GM12891 (cell line): ENCODE measurements at regions not wholly inside any gene's neighbourhood (a gene's known extent, or its start where the extent isn't known, plus 50 kb on each side); places are given as distances from the start of the nearest gene placed in this dataset.
"Not testable (repeated sequence)": the region's sequence is repeated elsewhere in the genome, so short reads cannot be mapped to it uniquely, and the experiment has no call there.

Source experiments
- DNase-seq: peaks from one replicate; pipeline ENCODE4 v3.0.0; 2011; ENCODE audit warnings: low spot score; ENCODE audit not compliant: insufficient read length
- FAIRE-seq: peaks from 2 replicates; lab custom pipeline; 2011; peaks lifted over from hg19 to GRCh38; lab: Jason Lieb, UNC
- PAX5 ChIP-seq: IDR thresholded peaks from 2 replicates; pipeline ENCODE4 v1.6.1; 2011; ENCODE audit warnings: low read length, moderate library complexity, mild to moderate bottlenecking; ENCODE audit not compliant: insufficient read depth, severe bottlenecking
- POLR2A ChIP-seq: IDR thresholded peaks from 2 replicates; pipeline ENCODE4 v1.6.1; 2011; ENCODE audit warnings: low read depth, low read length, control low read depth
- POLR2AphosphoS5 ChIP-seq: IDR thresholded peaks from 2 replicates; pipeline ENCODE4 v1.6.1; 2011; ENCODE audit warnings: low read depth, low read length, control low read depth
- POU2F2 ChIP-seq: IDR thresholded peaks from 2 replicates; pipeline ENCODE4 v1.6.1; 2011; ENCODE audit warnings: low read depth, mild to moderate bottlenecking, control low read depth, low read length, moderate library complexity
- SPI1 ChIP-seq: IDR thresholded peaks from 2 replicates; pipeline ENCODE4 v1.6.1; 2011; ENCODE audit warnings: low read depth, low read length, control low read depth
- TAF1 ChIP-seq: IDR thresholded peaks from 2 replicates; pipeline ENCODE4 v1.6.1; 2011; ENCODE audit warnings: low read depth, low read length, control low read depth

DNA sequence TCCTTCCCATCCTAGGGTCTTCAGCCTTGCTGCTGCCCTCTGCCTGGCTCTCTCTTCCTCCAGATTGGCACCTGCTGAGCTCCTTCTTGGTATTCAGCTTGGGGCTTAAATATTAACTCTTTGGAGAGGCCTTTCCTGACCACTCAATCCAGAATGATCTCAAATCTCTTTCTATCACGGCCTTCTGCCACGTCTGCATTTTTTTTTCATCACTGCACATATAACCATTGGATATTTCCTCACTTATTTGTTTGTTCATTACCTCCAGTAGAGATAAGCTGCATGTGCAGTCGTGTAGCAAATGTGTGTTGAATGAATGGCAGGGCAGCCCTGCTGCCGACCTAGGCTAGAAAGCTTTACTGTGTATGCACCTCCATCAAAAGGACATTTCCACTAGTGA is 51.6 kb upstream of the MPP7 start:
- TF ChIP-seq TAF1 (no peak), POLR2A (no peak)
- FAIRE-seq (no peak), DNase-seq (no peak)

DNA sequence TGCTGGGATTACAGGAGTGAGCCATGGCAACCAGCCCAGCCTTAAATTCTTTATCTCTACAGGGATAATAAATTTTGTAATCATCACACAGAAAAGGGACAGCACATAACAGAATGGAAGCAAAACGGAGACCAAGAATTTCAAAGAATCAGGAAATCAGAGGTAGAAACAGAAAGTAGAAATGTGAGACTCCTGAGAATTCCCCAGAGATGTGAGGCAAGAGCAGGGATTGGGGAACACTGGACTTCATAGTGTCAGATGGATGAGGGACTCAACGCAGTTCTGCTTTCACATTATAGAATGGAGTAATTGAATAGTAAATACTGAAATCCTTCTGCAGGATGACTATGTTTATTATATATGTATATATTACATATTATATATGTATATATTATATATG is 52.5 kb upstream of the MPP7 start:
- TF ChIP-seq SPI1: no peak
- TF ChIP-seq TAF1: no peak
- TF ChIP-seq POLR2A: no peak
- TF ChIP-seq POLR2AphosphoS5: no peak
- no peak for TF ChIP-seq PAX5
- no peak for TF ChIP-seq POU2F2
- FAIRE-seq (no peak), DNase-seq (no peak)

DNA sequence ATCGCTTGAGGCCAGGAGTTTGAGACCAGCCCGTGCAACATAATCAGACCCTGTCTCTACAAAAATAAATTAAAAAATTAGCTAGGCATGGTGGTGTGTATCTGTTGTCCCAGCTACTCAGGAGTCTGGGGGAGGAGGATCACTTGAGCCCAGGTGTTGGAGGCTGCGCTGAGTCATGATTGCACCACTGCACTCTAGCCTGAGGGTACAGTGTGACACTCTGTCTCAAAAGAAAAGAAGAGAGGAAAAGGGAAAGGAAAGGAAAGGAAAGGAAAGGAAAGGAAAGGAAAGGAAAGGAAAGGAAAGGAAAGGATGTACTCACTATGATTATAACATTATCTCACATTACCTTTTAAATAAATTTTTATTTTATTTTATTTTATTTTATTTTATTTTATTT is 56.5 kb upstream of the MPP7 start:
- TF ChIP-seq POLR2A: no peak
- no peak for TF ChIP-seq SPI1
- no peak for TF ChIP-seq POU2F2
- no peak for TF ChIP-seq PAX5
- TF ChIP-seq POLR2AphosphoS5: no peak
- no peak for TF ChIP-seq TAF1
- DNase-seq (no peak), FAIRE-seq (no peak)

DNA sequence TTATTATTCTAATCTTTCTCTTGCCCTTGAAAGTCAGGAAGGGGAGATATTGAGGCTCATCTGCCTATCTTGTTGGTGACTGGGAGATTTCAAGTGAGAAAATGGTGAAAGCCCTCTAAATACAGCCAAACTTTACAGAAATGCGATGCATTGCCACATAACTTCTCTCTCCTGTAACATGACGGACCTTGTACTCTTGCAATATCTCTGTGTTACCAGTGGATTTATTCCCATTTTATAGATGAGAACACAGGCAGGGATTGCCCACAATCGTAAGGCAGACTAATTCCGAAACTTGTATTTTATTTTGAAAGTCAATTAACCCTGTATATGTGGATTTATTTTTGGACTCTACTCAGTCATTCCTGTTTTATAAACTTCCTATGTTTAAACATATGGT is 57.3 kb upstream of the MPP7 start:
- no peak for TF ChIP-seq POLR2AphosphoS5
- TF ChIP-seq PAX5: no peak
- TF ChIP-seq POLR2A: no peak
- TF ChIP-seq TAF1: no peak
- TF ChIP-seq POU2F2: no peak
- TF ChIP-seq SPI1: no peak
- DNase-seq (no peak), FAIRE-seq (no peak)

DNA sequence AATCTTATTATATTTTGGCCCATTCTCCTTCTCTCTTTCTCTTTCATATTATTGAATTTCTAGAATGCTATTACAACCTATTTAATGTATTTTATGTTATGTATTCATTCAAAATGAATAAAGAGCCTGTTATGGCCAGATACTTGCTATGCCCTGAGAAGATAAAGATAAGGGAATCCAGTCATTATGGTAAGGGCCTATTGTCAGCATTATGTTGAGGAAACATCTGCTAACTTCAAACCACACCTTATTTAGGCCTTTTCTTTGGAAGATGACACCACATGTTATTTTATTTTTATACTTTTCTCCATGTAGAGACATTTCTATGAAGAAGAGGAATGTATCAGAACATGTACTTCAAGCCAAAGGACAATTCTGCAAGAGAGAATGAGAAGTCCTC is 60.5 kb upstream of the MPP7 start:
- TF ChIP-seq SPI1: no peak
- no peak for TF ChIP-seq TAF1
- no peak for TF ChIP-seq POLR2AphosphoS5
- no peak for TF ChIP-seq POLR2A
- no peak for TF ChIP-seq POU2F2
- TF ChIP-seq PAX5: no peak
- FAIRE-seq (no peak), DNase-seq (no peak)

DNA sequence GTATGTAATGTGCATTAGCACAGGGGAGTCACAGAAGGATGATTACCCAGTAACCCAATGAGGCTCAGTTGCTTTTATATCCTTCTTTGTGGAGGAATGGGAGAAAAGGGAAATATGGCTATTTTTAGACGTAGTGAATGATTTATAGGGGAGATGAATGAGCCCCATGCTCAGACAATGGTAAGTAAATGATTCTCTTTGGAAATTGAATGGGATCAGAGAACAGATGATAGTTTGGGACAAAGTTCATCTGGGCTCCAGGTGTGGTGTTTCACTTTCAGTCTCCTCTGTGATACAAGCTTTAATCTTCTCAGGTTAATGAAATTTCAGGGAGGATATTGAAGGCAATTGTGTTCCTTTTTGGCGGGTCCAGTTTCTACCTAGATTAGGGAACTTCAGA is 63.0 kb upstream of the MPP7 start:
- no peak for TF ChIP-seq POU2F2
- no peak for TF ChIP-seq SPI1
- no peak for TF ChIP-seq POLR2AphosphoS5
- FAIRE-seq (no peak), DNase-seq (no peak)

DNA sequence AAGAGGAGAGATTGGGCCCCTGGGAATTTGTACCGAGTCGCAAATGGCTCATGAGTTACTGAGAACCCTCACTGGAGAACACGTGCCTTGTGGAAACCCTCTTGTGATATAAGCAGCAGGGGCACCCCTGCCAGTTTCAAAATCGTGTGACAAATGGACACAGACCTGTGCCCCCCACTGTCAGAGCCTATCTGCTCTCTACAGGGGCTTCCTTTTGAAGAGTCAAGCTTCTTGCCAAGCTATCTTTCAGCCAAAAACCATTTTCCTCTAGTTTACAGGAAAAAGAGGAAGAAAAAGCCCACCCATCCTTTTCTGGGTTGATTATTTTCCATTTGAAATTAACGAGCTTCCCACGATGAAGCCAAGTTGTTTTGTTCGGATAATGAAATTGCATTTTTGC is 64.1 kb upstream of the MPP7 start:
- TF ChIP-seq POLR2A (no peak), TAF1 (no peak), PAX5 (no peak), SPI1 (no peak), POU2F2 (no peak)
- FAIRE-seq (no peak), DNase-seq (no peak)

DNA sequence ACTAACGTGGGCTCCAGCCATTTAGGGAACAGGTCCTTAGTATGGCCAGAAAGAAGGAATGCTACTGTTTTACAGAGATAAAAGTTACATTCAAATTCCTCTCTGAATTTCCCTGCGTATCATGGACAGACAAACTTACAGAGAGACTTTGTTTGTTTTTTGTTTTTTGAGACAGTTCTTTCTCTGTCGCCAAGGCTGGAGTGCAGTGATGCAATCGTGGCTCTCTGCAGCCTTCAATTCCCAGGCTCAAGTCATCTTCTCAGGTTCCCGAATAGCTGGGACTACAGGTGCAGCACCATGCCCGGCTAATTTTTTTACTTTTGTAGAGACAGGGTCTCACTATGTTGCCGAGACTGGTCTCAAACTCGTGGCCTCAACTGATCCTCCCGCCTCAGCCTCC is 64.5 kb upstream of the MPP7 start:
- FAIRE-seq (no peak), DNase-seq (no peak)
- no peak for TF ChIP-seq TAF1
- no peak for TF ChIP-seq SPI1
- TF ChIP-seq POLR2AphosphoS5: no peak
- TF ChIP-seq POLR2A: no peak
- no peak for TF ChIP-seq POU2F2
- no peak for TF ChIP-seq PAX5

DNA sequence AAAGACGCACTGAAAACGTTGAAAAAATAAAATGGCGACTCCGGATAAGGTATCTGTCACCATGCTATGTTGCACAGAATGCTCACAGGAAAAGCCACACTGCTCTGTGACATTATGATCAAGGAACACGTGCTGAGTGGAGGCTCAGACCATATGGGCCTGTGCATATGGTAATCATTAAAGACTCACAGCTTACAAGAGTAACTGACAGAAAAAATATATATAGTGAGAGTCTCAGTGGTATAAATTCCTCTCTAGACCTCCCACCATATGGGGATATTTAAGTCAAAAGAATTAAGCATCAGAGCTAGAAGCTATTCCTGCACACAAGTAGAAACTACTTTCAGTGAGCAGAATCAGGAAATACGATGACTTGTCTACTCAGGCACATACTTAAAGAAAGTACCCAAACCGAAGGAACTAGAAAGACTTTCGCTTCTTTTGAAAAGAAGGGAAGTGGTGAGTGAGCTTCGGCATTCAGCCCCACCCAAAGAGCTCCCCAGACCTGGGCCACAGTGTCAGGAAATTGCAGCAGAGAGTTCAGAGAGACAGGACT is 65.1 kb upstream of the MPP7 start:
- FAIRE-seq: peak; percentile 13
- peak; percentile 41 for DNase-seq
- TF ChIP-seq TAF1 (no peak), SPI1 (peak; percentile 91)

DNA sequence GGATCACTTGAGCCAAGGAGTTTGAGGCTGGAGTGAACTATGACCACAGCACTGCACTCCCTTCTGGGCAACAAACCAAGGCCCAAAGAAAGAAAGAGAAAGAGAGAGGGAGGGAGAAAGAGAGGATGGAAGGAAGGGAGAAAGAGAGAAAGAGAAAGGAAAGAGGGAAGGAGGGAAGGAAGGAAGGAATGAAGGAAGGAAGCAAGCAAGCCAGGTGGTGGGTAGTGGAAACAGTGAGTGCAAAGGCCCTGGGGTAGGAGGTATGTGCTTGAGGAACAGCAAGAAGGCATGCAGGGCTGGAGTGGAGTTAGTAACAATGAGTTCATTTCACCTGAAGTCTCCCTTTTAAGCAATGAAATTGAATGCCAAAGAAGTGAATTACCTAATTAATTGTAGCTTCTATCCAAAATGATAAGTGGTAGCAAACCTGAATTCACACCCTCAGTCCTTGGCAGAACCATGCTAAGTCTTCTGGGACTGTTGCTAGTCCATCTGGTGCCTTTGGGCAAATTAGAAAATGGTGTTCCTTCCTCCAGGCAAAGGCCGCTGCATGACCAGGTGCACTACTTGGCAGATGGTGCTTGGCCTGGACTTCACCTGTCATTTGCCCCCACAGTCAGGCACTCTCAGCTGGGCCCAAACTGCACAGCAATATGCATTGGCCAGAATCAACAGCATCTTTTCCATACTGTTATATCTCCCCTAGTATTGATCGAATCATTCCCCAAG is 67.4 kb upstream of the MPP7 start:
- DNase-seq (no peak), FAIRE-seq (no peak)
- TF ChIP-seq TAF1 (no peak), POLR2A (no peak), POU2F2 (no peak), PAX5 (no peak)

DNA sequence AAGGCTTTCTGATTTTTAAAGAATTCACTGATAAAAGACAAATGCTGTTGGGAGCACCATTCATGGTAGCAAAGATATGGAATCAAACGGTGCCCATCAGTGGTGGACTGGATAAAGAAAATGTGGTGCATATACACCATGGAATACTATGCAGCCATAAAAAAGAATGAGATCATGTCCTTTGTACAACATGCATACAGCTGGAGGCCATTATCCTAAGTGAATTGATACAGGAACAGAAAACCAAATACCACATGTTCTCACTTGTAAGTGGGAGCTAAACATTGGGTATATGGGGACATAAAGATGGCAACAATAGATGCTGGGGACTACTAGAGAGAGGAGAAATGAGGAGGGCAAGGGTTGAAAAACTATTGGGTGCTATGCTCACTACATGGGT is 68.8 kb upstream of the MPP7 start:
- not testable (repeated sequence) for DNase-seq
- peak; percentile 38 for FAIRE-seq
